Epithelial cell of esophagus (primary cell): ENCODE measurements at regions not wholly inside any gene's neighbourhood (a gene's known extent, or its start where the extent isn't known, plus 50 kb on each side); places are given as distances from the start of the nearest gene placed in this dataset.

ENCODE experiments used
- DNase-seq: peaks from one replicate; pipeline ENCODE4 v3.0.0; 2010; ENCODE audit warnings: low read depth
- H3K4me3 ChIP-seq: 2 replicates; pipeline ENCODE4 v1.5.1; 2011; ENCODE audit warnings: mild to moderate bottlenecking, low read length, control low read depth
- TF ChIP-seq, protein P1 (sequence below): IDR thresholded peaks from 2 replicates; pipeline ENCODE4 v1.5.1; 2011; ENCODE audit warnings: low read depth, mild to moderate bottlenecking, low read length, control low read depth, inconsistent platforms; ENCODE audit not compliant: insufficient read depth; ENCODE audit errors: missing control alignments

DNA sequence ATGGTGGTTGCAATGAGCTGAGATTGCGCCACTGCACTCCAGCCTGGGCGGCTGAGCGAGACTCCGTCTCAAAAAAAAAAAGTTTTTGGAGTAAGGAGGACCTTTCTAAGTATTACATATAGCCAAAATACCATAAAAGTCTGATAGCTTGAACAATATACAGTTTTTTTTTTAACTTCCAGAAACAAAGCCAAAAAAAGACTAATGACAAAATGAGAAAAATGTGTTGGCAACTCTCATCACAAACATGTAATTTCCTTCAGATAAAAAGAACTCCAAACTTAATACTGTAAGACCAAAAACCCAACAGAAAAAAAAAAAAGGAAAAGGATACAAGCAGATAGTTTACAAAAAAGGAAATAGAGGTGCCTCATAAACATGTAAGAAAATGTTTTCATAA is 68.2 kb upstream of the MED4 start:
- H3K4me3 ChIP-seq: no peak overlapping the region
- TF ChIP-seq, protein P1, sequence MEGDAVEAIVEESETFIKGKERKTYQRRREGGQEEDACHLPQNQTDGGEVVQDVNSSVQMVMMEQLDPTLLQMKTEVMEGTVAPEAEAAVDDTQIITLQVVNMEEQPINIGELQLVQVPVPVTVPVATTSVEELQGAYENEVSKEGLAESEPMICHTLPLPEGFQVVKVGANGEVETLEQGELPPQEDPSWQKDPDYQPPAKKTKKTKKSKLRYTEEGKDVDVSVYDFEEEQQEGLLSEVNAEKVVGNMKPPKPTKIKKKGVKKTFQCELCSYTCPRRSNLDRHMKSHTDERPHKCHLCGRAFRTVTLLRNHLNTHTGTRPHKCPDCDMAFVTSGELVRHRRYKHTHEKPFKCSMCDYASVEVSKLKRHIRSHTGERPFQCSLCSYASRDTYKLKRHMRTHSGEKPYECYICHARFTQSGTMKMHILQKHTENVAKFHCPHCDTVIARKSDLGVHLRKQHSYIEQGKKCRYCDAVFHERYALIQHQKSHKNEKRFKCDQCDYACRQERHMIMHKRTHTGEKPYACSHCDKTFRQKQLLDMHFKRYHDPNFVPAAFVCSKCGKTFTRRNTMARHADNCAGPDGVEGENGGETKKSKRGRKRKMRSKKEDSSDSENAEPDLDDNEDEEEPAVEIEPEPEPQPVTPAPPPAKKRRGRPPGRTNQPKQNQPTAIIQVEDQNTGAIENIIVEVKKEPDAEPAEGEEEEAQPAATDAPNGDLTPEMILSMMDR: no peak

DNA sequence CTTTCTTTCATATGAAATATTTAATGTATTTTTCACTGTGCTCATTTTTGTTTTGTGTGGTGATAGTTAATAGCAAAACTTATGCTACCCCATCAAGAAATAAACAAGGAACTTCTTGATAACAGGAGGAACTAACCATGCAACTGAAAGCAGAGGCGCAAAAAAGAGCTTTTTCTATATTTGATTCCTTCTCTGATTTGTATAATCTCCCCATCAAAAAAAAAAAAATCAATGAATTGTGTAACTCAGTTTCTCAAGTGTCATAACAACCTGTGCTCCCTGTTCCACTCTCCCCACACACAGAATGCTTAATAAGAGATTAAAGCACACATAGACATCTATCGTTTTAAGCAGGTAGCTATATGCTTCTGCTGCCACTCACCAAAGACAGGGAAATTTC is 67.3 kb upstream of the MED4 start:
- no peak for DNase-seq
- H3K4me3 ChIP-seq: no peak overlapping the region
- TF ChIP-seq, protein P1: no peak

More for the DNA sequence above, 68.2 kb upstream of the MED4 start:
- DNase-seq: no peak

DNA sequence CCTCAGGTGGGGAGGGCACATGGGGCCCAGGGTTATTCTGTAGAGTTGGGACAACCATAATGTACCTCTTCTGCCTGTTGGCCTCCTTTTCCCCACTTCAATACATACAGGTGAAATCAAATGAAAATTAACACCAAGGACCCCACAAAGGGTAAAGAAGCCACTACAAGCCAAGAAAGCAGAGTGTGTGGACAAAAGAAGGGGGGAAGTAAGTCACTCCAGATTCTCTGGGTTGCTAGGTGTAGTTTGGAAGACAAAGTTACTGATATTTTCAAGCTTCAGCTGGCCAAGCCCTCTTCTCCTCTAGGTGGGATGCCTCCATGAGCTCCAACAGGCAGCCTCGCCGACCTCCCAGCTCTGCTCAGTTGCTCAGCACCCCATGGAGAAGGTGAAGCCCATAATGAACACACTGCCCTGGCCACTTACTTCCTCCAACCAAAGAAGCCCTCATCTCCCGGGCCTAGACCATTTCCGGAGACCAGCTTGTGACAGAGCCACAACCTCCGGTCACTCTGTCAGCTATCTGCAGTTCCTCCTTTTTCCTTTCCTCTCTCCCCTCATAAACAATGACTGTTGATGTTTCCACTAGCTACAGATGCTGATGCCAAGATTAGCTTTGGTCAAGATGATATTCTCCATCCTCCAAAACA is 66.8 kb upstream of the MED4 start:
- TF ChIP-seq, protein P1: no peak
- no peak overlapping the region for H3K4me3 ChIP-seq
- no peak for DNase-seq

DNA sequence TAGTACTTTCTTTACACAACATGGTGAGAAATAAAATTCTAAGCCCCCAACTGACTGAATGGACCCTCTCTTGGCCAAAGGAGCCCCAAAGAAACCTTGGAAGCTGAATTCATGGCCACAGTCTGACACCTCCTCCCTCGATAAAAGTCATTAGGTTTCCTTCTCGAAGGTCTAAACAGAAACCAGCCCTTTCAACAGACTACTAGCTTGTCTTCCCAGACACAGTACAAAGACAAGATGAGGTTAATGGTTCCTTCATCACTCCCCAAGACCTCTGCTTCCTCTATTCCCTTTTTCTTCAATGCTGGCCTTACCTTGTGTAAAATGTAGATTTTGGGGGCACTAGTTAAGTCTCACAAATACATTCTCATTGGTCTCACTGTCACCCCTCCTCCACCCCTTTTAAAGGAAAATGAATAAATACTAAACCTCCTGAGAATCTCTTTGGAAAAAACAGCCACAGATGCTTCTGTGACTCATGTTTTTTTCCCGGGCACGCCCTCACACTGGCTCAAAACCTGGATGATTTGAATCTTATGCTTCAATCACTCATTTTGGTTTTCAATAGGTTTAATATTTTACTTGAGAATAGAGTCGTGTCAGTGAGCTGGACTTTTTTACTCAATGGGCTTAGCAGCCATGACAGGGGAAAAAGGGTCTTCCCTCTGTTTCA is 65.8 kb upstream of the MED4 start:
- TF ChIP-seq, protein P1: no peak
- DNase-seq: peak; percentile 81
- H3K4me3 ChIP-seq: no peak overlapping the region

DNA sequence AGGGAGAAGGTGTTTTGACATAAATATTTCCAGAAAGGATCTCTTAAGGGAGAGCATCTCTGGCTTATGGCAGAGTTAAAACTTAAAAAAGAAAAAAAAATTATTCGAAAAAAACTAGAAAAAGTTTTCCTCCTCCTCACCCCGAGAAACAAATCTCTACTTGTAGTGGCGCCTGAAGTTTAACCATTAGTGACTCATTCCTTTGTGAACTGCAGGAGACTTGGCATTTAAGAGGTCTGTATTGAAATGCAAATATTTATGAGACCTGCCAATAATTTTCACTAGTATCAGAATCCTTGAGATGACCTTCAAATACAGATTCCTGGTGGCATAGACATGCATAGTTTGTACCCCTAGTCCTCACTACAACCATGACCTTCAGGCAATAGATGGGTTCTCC is 64.9 kb upstream of the MED4 start:
- peak; percentile 77 for DNase-seq
- TF ChIP-seq, protein P1: no peak
- H3K4me3 ChIP-seq: no peak overlapping the region

DNA sequence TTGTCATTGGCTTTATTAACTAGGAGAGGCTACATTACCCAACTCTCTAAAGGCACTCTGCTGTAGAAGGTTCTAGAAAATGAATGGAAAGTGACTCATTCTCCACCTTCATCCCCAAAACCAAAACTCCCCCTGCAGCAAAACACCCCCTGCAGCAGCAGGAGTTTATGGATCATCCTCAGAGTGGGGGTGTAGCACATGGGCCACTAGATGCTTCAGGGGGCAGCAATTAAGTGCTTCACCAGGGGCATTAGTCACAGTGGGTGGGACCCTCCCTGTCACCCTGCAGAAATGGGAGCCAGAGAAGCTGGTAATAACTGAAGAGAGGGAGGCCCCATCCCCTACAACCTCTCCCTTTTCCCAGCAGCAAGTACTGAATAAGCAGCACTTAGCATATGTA is 64.5 kb upstream of the MED4 start:
- TF ChIP-seq, protein P1: no peak
- peak; percentile 62 for DNase-seq

DNA sequence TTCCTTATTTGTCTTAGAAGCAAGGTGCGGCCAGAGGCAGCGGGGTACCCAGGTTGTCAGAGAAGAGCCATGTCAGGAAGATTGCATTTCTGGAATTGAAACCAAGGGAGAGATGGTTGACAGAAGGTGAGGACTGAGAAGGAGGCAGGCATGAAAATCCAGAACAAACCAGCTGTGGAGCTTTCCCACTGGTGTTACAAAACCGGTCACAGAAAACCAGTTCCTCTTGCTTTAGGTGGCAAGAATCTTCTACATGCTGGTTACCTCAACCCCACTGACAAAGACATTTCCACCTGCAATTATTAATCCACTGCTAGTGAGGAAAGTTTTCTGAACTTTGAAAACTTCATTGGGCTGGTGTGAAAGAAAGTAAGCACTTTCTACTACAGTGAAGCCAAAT is 64.0 kb upstream of the MED4 start:
- H3K4me3 ChIP-seq: no peak overlapping the region
- peak; percentile 85 for DNase-seq
- TF ChIP-seq, protein P1: no peak

More for the DNA sequence above, 64.5 kb upstream of the MED4 start:
- H3K4me3 ChIP-seq: no peak overlapping the region
